HG03342 (cell line): ENCODE measurements at regions not wholly inside any gene's neighbourhood (a gene's known extent, or its start where the extent isn't known, plus 50 kb on each side); places are given as distances from the start of the nearest gene placed in this dataset.

Experiments used
- ATAC-seq: cut with Tn5 transposase; IDR thresholded peaks from one replicate; pipeline ENCODE4 v1.9.1; 2021; ENCODE audit warnings: mild to moderate bottlenecking, moderate library complexity; ENCODE audit not compliant: unreplicated experiment

GRCh38 chr2:181374781-181375675, 82.2 kb upstream of the ITGA4 start:
- peak; percentile 71 for ATAC-seq

DNA sequence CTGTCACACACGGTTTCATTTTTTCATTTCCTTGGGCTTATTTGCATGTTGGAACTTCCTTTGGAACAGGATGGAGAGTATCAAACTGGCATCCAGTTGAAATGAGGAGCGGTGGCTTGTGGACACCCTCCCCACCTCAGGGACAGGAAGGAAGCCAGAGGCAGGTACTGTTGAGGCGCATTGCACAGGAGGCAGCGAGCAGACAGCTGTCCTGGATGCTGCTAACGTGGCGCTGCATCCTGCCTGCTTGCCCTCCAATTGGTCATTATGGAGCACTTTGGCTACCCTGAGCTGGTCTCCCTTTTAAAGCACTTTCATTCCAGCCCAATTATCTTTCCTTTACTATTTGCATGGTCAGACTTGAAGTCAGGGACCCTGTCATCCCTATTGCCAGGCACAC, 80.7 kb upstream of the ITGA4 start:
- no peak for ATAC-seq

GRCh38 chr2:181376999-181377398, 80.2 kb upstream of the ITGA4 start:
- no peak for ATAC-seq

GRCh38 chr2:181378491-181378890, 78.7 kb upstream of the ITGA4 start:
- ATAC-seq, result no peak

DNA sequence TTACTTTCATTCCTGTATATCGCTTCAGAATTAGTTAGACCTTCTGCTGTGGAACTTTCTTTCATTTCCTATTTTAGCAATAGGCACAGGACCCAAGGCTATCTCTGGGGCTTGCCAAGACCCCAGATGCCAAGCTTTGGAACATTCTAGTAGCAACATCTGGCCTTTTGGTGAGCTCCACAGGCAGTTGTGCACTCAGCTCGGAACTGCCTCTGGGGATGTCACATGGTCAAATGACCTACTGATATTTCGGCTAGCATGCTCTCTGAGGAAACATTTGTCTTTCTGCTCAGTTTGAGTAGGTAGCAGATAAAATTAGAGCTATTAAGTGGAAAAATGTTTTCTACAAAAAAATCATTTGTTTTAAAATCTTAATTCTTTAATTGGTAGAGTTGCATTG, 76.6 kb upstream of the ITGA4 start:
- ATAC-seq, result no peak

GRCh38 chr2:181384923-181385322, 72.3 kb upstream of the ITGA4 start:
- no peak for ATAC-seq

DNA sequence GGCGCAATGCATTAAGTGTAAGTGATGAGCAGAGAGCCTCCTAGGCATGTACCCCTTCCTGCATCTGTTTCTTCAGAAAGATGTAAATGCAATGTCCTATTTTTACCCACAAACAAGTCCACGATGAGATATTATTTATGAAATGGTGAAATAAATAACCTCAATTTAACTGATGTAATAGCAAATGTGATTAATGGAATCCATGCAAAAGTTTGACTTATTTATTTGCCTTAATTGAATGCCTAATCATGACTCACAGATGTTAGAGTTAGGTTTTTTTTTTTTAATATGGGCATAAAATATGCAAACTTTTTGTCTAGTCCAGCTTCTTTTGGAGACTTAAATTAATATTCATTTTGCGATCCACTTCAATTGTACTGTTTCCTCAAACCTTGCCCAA, 67.7 kb upstream of the ITGA4 start:
- no peak for ATAC-seq

GRCh38 chr2:181393472-181393871, 63.7 kb upstream of the ITGA4 start:
- ATAC-seq, result peak; percentile 82

GRCh38 chr2:181394741-181395437, 62.3 kb upstream of the ITGA4 start:
- ATAC-seq, result no peak

- no peak for ATAC-seq
Measured at GRCh38 chr2:181395851-181396250, 61.3 kb upstream of the ITGA4 start.

DNA sequence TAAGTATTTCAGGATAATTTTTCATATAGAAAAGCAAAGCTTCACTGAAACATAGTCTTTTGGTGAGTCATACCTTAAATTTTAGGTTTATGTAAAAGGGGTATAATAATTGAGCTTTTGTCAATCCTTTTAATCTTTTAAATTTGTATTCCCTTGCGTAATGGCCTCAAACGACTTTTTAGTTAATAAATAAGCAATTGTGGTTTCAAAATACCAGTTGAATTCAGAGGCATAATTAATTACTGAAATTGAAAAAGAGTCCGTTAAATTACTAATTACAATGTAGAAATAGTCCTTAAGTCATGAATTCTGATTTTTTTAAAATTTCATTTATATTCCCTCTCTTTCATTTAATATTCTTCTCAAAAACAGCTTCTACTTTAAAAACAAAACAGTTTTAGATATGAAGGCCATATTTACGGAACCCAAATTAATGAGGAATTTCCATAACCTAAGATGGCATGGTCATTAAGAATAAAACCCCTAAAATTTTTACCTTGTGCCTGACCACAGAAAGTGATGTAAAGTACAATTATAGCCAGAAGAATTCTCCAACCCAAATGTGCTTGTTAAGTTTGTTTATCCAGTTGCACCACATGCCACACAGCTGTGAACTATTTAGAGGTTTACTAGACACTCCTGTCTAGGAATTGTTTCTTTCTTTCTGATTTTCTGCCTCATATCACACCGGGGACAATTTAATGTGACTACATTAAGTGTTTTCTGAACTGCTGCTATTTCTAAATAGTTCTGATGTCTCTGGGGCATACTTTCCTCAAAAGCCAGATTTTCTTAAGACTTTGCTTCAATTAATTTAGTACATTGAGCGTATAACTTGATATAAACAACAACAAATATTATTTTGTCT, 60.7 kb upstream of the ITGA4 start:
- no peak for ATAC-seq

- no peak for ATAC-seq
Measured at GRCh38 chr2:181397331-181397730, 59.9 kb upstream of the ITGA4 start.

GRCh38 chr2:181398000-181398399, 59.2 kb upstream of the ITGA4 start:
- ATAC-seq, result no peak

DNA sequence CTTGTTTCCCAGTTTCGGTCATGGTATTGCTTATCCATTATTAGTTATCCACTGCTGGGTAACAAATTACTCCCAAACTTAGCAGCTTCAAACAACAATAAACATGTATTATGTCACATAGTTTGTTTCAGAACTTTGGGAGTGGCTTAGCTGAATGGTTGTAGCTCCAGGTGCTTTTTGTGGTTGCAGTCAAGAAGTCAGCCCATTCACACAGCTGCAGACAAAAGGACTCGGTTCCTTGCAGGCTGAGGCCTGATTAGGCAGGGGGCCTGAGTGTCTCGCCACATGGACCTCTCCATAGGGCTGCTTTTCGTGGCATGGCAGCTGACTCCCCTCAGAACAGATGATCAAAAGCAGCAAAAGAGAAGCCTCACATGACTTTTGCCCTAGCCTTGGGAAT, 58.2 kb upstream of the ITGA4 start:
- ATAC-seq, result no peak

GRCh38 chr2:181404472-181404871, 52.7 kb upstream of the ITGA4 start:
- ATAC-seq, result no peak

GRCh38 chr2:181407171-181407570, 50.0 kb upstream of the ITGA4 start:
- ATAC-seq, result no peak
